GDM1 (cell line): ENCODE measurements at regions not wholly inside any gene's neighbourhood (a gene's known extent, or its start where the extent isn't known, plus 50 kb on each side); places are given as distances from the start of the nearest gene placed in this dataset.
"Not testable (repeated sequence)": the region's sequence is repeated elsewhere in the genome, so short reads cannot be mapped to it uniquely, and the experiment has no call there.

ENCODE experiments used
- DNase-seq: peaks from one replicate; lab custom pipeline; 2025; lab: John Stamatoyannopoulos, UW

GRCh38 chr6:76518443-76518842 is 446.0 kb upstream of the IMPG1 start:
- no peak for DNase-seq

GRCh38 chr6:76516924-76517323 is 444.5 kb upstream of the IMPG1 start:
- no peak for DNase-seq

GRCh38 chr6:76510489-76510888 is 438.0 kb upstream of the IMPG1 start:
- no peak for DNase-seq

- DNase-seq, result no peak
Observed at GRCh38 chr6:76509397-76509796, 436.9 kb upstream of the IMPG1 start.

GRCh38 chr6:76506808-76507207 is 434.3 kb upstream of the IMPG1 start:
- no peak for DNase-seq

GRCh38 chr6:76495909-76496308 is 423.4 kb upstream of the IMPG1 start:
- no peak for DNase-seq

DNA sequence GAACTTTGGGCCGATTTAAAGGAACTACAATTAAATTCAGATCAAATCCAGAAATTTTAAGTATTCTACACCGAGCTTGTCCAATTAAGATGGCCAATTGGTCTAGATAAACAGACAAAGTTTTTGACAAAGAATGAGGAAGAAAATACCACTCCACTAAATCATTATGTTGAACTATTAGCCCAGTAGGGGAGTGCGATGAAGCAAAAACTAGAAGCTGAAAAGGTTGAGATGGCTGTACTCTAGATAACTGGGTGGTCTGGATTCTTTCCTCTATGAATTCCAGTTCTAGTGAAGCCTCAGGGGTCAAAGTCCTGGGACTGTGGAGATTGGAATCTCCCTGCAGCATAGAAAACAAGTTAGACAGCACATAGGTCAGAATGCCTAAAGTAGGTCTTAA is 418.9 kb upstream of the IMPG1 start:
- DNase-seq, result not testable (repeated sequence)

- DNase-seq, result no peak
Observed at GRCh38 chr6:76490456-76490855, 418.0 kb upstream of the IMPG1 start.

- no peak for DNase-seq
Observed at GRCh38 chr6:76481101-76481500, 408.6 kb upstream of the IMPG1 start.

- no peak for DNase-seq
Observed at GRCh38 chr6:76472858-76473257, 400.4 kb upstream of the IMPG1 start.

DNA sequence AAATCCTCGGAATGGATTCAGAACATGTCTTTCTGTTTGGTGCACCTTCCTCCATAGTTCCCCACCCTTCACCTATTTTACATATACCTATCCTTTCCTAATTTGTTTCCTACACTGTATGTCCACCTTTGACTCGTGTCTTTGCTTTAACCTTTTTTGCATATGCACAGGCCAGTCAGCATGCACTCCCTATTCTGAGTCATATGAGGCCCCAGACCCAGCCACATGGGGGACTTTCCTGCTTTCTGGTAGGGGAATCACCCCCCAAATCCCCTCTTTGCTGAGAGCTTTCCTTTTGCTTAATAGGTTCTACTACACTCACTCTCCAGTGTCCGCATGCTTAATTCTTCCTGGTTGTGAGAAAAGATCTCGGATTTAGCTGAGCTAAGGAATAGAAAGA is 393.8 kb upstream of the IMPG1 start:
- DNase-seq, result no peak

- DNase-seq, result no peak
Observed at GRCh38 chr6:76465410-76465809, 392.9 kb upstream of the IMPG1 start.

DNA sequence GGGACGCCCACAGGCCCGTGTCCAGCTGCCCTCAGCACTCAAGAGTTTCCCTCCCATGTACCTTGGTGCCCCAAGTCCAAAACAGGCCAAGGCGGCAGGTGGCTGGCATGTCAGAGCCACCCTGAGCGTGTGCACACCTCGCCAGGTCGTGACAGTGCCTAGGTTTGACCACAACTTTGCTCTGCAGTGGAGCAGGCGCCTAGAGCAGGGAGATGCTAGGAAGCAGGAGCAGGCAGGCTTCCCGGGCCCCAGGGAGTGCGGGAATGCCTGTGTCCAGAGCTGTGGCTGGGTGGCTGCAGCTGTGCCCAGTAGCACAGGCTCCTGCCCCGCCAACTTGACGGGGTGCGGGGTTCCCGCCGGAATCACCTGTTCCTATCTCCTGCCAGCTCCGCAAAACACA is 380.8 kb upstream of the IMPG1 start:
- DNase-seq, result no peak

DNA sequence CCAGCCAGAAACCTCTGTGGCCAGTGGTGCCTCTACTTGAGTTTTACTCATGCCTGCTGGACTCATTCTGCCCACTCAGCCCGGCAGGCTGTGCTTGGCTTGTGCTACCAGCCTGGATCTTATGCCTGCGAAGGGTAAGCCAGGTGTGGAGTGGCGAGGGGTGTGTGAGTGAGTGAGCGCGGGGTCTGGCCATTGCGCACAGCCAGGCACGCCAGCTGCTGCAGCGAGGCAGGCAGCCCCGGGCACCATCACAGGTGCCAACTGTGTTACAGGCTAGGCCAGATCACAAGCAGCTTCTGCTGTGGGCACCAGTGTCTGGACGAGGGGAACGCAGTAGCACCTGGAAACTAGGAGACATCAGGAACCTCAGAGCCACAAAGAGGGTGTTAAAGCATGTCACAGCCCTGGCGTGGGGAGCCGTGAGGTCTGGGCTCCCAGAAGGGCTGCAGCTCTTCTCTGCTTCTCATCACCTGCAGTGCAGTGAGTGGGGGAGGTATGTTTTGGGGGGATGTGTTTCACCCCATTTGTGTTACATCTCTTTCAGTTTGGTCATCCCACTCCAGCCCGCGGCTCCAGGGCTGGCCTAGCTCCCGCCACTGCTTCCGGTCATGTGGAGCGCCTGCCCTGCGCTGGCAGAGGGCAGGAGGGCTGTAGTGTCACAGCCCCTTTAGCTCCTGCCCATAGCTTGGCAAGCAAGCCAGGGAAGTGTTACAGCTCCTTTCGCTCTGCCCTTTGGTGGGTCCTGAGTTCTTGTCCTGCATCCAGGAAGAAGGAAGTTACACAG is 379.7 kb upstream of the IMPG1 start:
- no peak for DNase-seq

GRCh38 chr6:76448109-76448508 is 375.6 kb upstream of the IMPG1 start:
- DNase-seq, result no peak

GRCh38 chr6:76441875-76442274 is 369.4 kb upstream of the IMPG1 start:
- no peak for DNase-seq

- no peak for DNase-seq
Observed at GRCh38 chr6:76439811-76440210, 367.3 kb upstream of the IMPG1 start.

DNA sequence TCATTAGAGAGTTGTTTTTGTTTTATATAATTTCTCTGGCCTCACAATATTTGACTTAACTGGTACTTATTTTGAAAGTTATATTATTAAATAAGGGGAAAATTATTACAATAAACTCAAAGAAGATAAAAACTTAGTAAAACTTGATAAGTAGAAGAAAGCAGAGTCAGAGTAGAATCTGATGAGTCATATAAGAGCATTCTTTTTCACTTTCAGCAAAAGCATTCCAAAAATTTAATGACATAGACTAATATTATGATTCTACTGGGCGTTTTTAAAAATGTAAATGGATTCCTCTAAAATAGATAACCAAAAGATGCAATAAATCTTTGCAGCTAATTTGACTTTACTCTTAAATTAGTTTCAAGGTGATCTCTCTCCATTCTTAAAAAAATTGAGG is 366.3 kb upstream of the IMPG1 start:
- DNase-seq, result no peak

GRCh38 chr6:76435174-76435573 is 362.7 kb upstream of the IMPG1 start:
- DNase-seq, result peak; percentile 74

- no peak for DNase-seq
Observed at GRCh38 chr6:76422511-76423213, 350.2 kb upstream of the IMPG1 start.

DNA sequence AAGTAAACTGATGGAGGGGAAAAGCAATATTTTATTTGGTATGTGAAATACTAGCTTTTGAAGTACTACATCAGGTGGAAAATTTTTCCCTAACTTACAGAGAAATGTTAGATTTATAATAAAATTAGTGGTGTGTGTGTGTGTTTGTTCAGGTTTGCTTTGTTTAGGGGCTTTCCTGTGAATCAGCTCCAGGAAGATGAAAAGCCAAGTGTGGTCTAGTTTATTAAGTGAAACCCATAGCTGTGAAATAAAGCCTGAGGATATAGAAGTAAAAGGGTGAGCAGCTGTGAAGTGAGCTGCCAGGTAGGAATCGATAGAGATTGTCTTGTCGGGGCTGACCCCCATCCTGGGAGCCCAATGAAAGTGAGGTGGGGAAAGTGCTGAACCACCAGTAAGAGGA is 347.6 kb upstream of the IMPG1 start:
- no peak for DNase-seq

GRCh38 chr6:76418560-76419223 is 346.2 kb upstream of the IMPG1 start:
- DNase-seq, result no peak
